CD4-positive, alpha-beta T cell (primary cell): ENCODE measurements at regions not wholly inside any gene's neighbourhood (a gene's known extent, or its start where the extent isn't known, plus 50 kb on each side); places are given as distances from the start of the nearest gene placed in this dataset.

Source experiments
- ATAC-seq: fragments of 200-7000 bp; cut with Tn5 transposase; one replicate; pipeline ENCODE4 v1.10.0; 2022; ENCODE audit warnings: mild to moderate bottlenecking; ENCODE audit not compliant: poor library complexity
- CTCF ChIA-PET: fragments of 350-600 bp; sonication (Branson Sonifier 250); formaldehyde crosslinking; loops from one replicate; lab custom pipeline; 2021; ENCODE audit warnings: antibody characterized with exemption, inconsistent platforms; lab: Charles Lee
- POLR2A ChIA-PET: fragments of 350-600 bp; sonication (Branson Sonifier 250); formaldehyde crosslinking; loops from one replicate; lab custom pipeline; 2021; ENCODE audit warnings: antibody characterized with exemption, inconsistent platforms; lab: Charles Lee
- DNase-seq, 14 experiments: peaks; one replicate each; pipeline ENCODE4 v3.0.0-alpha.2; 2013 to 2020; ENCODE audit warnings: mixed read lengths in 2 of 14
- H3K27ac ChIP-seq, 2 donors: one replicate each; pipeline versions ENCODE4 v1.5.1 to v1.7.0; 2013; ENCODE audit warnings: low read length in 2 of 2, low read depth in 1 of 2, mild to moderate bottlenecking in 1 of 2
- H3K27me3 ChIP-seq, 2 experiments: 1 replicate in 1 of 2; 2 replicates in 1 of 2; pipeline versions ENCODE4 v1.6.1 to v1.7.0; 2013; ENCODE audit warnings: low read length in 2 of 2, control low read depth in 1 of 2, mild to moderate bottlenecking in 1 of 2, moderate library complexity in 1 of 2; ENCODE audit not compliant: insufficient read depth in 2 of 2, control insufficient read depth in 1 of 2
- H3K36me3 ChIP-seq: one replicate; pipeline ENCODE4 v1.6.1; 2013; ENCODE audit warnings: low read length, control low read depth; ENCODE audit not compliant: insufficient read depth
- H3K4me1 ChIP-seq: one replicate; pipeline ENCODE4 v1.6.1; 2013; ENCODE audit warnings: low read length, control low read depth; ENCODE audit not compliant: insufficient read depth
- H3K4me3 ChIP-seq: one replicate; pipeline ENCODE4 v1.5.1; 2013; ENCODE audit warnings: mild to moderate bottlenecking, low read length, moderate library complexity
- H3K9me3 ChIP-seq, 2 experiments: 1 replicate in 1 of 2; 2 replicates in 1 of 2; pipeline versions ENCODE4 v1.6.1 to v1.7.0; 2013; ENCODE audit warnings: low read length in 2 of 2, mild to moderate bottlenecking in 2 of 2, control low read depth in 1 of 2, moderate library complexity in 1 of 2; ENCODE audit not compliant: control insufficient read depth in 1 of 2, insufficient read depth in 1 of 2
- H3K27ac Mint-ChIP-seq: one replicate; pipeline ENCODE4 v1.8.0; 2020; ENCODE audit warnings: mixed read lengths
- H3K27me3 Mint-ChIP-seq: one replicate; pipeline ENCODE4 v1.8.0; 2021; ENCODE audit warnings: mixed read lengths
- H3K36me3 Mint-ChIP-seq: one replicate; pipeline ENCODE4 v1.8.0; 2021; ENCODE audit warnings: low read depth, mixed read lengths
- H3K4me1 Mint-ChIP-seq: one replicate; pipeline ENCODE4 v1.8.0; 2021; ENCODE audit warnings: low read depth, mixed read lengths
- H3K4me3 Mint-ChIP-seq: one replicate; pipeline ENCODE4 v1.8.0; 2020; ENCODE audit warnings: mild to moderate bottlenecking, mixed read lengths
- H3K9me3 Mint-ChIP-seq: one replicate; pipeline ENCODE4 v1.8.0; 2020; ENCODE audit warnings: mixed read lengths
- CTCF ChIP-seq: fragments of 200-600 bp; IDR thresholded peaks from one replicate; pipeline ENCODE4 v1.8.0; 2022; ENCODE audit warnings: antibody characterized with exemption, mild to moderate bottlenecking
- intact Hi-C, 2 experiments: fragments of 100-400 bp; cut with DNase I in 1 of 2; cut with micrococcal nuclease in 1 of 2; formaldehyde crosslinking; loops; one replicate each; pipeline versions ENCODE4 v1.15.1 to v1.9.0; 2023 to 2025; cut with DNase I, micrococcal nuclease

- CTCF ChIA-PET = no interaction called here
- no peak for TF ChIP-seq CTCF
Measured at GRCh38 chr21:28374881-28375280, 617.8 kb downstream of the LTN1 start.

DNA sequence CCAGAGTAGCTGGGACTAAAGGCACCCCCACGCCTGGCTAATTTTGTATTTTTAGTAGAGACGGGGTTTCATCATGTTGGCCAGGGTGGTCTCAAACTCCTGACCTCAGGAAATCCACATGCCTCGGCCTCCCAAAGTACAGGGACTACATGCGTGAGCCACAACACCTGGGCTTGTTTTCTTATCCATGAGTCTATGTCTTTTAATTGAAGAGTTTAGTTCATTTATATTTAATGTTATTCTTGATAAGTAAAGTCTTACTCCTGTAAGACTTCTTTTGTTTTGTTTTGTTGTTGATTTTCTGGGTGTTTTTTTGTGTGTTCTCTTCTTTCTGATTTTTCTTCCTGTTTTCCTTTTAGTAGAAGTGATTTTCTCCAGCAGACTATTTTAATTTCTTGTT, 621.0 kb downstream of the LTN1 start:
- no peaks in the 10 kb centered on the region for H3K27me3 Mint-ChIP-seq
- H3K36me3 ChIP-seq = no peaks in the 10 kb centered on the region
- H3K27me3 ChIP-seq = no peaks in the 10 kb centered on the region
- H3K27ac ChIP-seq = no peak overlapping the region
- DNase-seq (no peak), ATAC-seq (no peak)
- no peak overlapping the region for H3K4me3 ChIP-seq
- H3K9me3 Mint-ChIP-seq = peaks cover 24% of the 10 kb centered on the region
- POLR2A ChIA-PET = no interaction called here
- peaks cover 0 to 8% of the 10 kb centered on the region in 2 experiments for H3K9me3 ChIP-seq
- no peak overlapping the region for H3K27ac Mint-ChIP-seq
- CTCF ChIA-PET = no interaction called here
- no peaks in the 10 kb centered on the region for H3K4me1 ChIP-seq
- no peaks in the 10 kb centered on the region for H3K36me3 Mint-ChIP-seq
- H3K4me3 Mint-ChIP-seq = no peak overlapping the region
- TF ChIP-seq CTCF = no peak
- intact Hi-C loops = no loop called here
- H3K4me1 Mint-ChIP-seq = no peaks in the 10 kb centered on the region

More at GRCh38 chr21:28374881-28375280, 617.8 kb downstream of the LTN1 start:
- intact Hi-C loops = no loop called here
- no peak overlapping the region for H3K4me3 Mint-ChIP-seq
- Histone ChIP-seq H3K9me3 (peaks cover 0 to 5% of the 10 kb centered on the region in 2 experiments), H3K36me3 (no peaks in the 10 kb centered on the region), H3K4me1 (no peaks in the 10 kb centered on the region), H3K27me3 (no peaks in the 10 kb centered on the region), H3K4me3 (no peak overlapping the region), H3K27ac (no peak overlapping the region)
- peaks cover 24% of the 10 kb centered on the region for H3K9me3 Mint-ChIP-seq
- H3K27me3 Mint-ChIP-seq = no peaks in the 10 kb centered on the region
- POLR2A ChIA-PET = no interaction called here
- DNase-seq (no peak), ATAC-seq (no peak)
- H3K27ac Mint-ChIP-seq = no peak overlapping the region
- H3K36me3 Mint-ChIP-seq = no peaks in the 10 kb centered on the region
- H3K4me1 Mint-ChIP-seq = no peaks in the 10 kb centered on the region

DNA sequence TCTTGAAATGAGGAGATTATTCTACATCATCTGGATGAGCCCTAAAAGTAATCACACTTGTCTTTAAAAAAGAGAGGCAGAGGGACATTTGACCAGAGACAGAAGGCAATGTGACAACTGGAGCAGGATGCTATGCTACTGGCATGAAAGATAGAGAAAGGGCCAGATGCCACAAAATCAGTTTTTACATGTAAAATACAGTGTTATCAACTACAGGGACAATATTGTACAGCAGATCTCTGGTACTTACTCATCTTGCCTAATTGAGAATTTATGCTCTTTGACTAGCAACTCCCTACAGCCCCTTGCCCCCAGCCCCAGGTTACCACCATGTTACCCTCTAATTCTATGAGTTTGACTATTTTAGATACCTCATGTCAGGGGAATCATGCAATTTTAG, 633.4 kb downstream of the LTN1 start:
- intact Hi-C loops = no loop called here
- CTCF ChIA-PET = no interaction called here
- Histone ChIP-seq H3K4me3 (no peak overlapping the region), H3K4me1 (no peaks in the 10 kb centered on the region), H3K36me3 (no peaks in the 10 kb centered on the region), H3K27ac (no peak overlapping the region), H3K27me3 (no peaks in the 10 kb centered on the region), H3K9me3 (no peaks in the 10 kb centered on the region)
- H3K4me1 Mint-ChIP-seq = no peaks in the 10 kb centered on the region
- ATAC-seq (no peak), DNase-seq (no peak)
- H3K27ac Mint-ChIP-seq = no peak overlapping the region
- no peaks in the 10 kb centered on the region for H3K27me3 Mint-ChIP-seq
- no peak overlapping the region for H3K4me3 Mint-ChIP-seq
- no peaks in the 10 kb centered on the region for H3K36me3 Mint-ChIP-seq
- TF ChIP-seq CTCF = no peak
- H3K9me3 Mint-ChIP-seq = no peaks in the 10 kb centered on the region
- POLR2A ChIA-PET = no interaction called here
